ENCODE measurements at regions not wholly inside any gene's neighbourhood (a gene's known extent, or its start where the extent isn't known, plus 50 kb on each side); places are given as distances from the start of the nearest gene placed in this dataset.

DNA sequence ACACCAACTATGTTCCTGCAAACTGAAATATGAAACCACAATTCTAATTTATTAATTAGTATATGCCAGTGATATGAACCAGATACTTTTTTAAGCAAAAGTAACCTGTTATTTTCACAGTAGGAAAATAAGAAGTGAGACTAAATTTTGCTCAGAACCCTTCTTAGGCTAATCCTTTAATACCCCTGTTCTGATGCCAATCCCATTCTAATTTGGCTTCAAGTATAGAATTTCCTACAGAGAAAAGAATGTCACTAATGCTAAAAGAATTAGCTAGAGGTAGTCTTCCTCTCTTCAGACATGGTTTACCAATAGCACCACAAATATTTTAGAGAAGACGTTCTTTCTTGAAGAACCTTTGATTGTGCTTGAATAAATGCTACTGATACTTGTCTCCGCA is 758.4 kb downstream of the FLRT2 start:
- TF ChIP-seq, protein P1, sequence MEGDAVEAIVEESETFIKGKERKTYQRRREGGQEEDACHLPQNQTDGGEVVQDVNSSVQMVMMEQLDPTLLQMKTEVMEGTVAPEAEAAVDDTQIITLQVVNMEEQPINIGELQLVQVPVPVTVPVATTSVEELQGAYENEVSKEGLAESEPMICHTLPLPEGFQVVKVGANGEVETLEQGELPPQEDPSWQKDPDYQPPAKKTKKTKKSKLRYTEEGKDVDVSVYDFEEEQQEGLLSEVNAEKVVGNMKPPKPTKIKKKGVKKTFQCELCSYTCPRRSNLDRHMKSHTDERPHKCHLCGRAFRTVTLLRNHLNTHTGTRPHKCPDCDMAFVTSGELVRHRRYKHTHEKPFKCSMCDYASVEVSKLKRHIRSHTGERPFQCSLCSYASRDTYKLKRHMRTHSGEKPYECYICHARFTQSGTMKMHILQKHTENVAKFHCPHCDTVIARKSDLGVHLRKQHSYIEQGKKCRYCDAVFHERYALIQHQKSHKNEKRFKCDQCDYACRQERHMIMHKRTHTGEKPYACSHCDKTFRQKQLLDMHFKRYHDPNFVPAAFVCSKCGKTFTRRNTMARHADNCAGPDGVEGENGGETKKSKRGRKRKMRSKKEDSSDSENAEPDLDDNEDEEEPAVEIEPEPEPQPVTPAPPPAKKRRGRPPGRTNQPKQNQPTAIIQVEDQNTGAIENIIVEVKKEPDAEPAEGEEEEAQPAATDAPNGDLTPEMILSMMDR (conservative IDR thresholded peaks at IDR 0.05) = no peak
- no peak for TF ChIP-seq EZH2 (IDR thresholded peaks at IDR 0.05; ENCODE audit: low read depth)

All from PC-9 (cell line).